GM12878 (cell line): ENCODE measurements at regions not wholly inside any gene's neighbourhood (a gene's known extent, or its start where the extent isn't known, plus 50 kb on each side); places are given as distances from the start of the nearest gene placed in this dataset.

Source experiments
- ATAC-seq: fragments of 200-7000 bp; cut with Tn5 transposase; 3 replicates; pipeline ENCODE4 v1.9.1; 2020; ENCODE audit warnings: mild to moderate bottlenecking, moderate library complexity
- BruUV-seq: library from RNA; stranded (reverse); fragments of 400-500 nt; replicated peaks from 2 replicates; lab custom pipeline; 2021; lab: Mats Ljungman, UMichigan
- CTCF ChIA-PET: fragments of 300-600 bp; sonication (Branson Sonifier 250); formaldehyde crosslinking; extraction: SDS; loops from one replicate; lab custom pipeline; 2021; ENCODE audit warnings: inconsistent platforms; lab: Yijun Ruan, JAX
- POLR2A ChIA-PET: fragments of 350-600 bp; formaldehyde crosslinking; extraction: SDS; loops from one replicate; lab custom pipeline; 2021; ENCODE audit warnings: inconsistent platforms; lab: Charles Lee
- RAD21 ChIA-PET: fragments of 300-600 bp; sonication (Branson Sonifier 250); formaldehyde crosslinking; loops from one replicate; lab custom pipeline; 2023; ENCODE audit warnings: antibody characterized with exemption; ENCODE audit not compliant: unreplicated experiment; lab: Charles Lee
- SMC1A ChIA-PET: fragments of 300-600 bp; sonication (Branson Sonifier 250); formaldehyde crosslinking; loops from one replicate; lab custom pipeline; 2023; ENCODE audit not compliant: unreplicated experiment, uncharacterized antibody; lab: Charles Lee
- DNase-seq: peaks from one replicate; pipeline ENCODE4 v3.0.0-alpha.2; 2011; ENCODE audit warnings: low read depth, low spot score
- FAIRE-seq: peaks from 3 replicates; lab custom pipeline; 2011; peaks lifted over from hg19 to GRCh38; lab: Jason Lieb, UNC
- H2AFZ ChIP-seq: 2 replicates; pipeline ENCODE4 v1.6.0; 2011; ENCODE audit warnings: low read depth, low read length, control low read depth; ENCODE audit not compliant: control insufficient read depth
- H3K27ac ChIP-seq: 2 replicates; pipeline ENCODE4 v1.5.1; 2011; ENCODE audit warnings: control low read depth; ENCODE audit not compliant: control insufficient read depth, insufficient read depth
- H3K27me3 ChIP-seq, 2 experiments: replicated peaks in 1 of 2; 2 replicates each; pipeline versions ENCODE4 v1.6.0 to v1.6.1; 2011; ENCODE audit warnings: low read length in 1 of 2; ENCODE audit not compliant: control insufficient read depth in 2 of 2, insufficient read depth in 2 of 2
- H3K36me3 ChIP-seq, 2 experiments: 2 replicates each; pipeline ENCODE4 v1.5.1; 2011; ENCODE audit warnings: low read length in 1 of 2; ENCODE audit not compliant: control insufficient read depth in 2 of 2, insufficient read depth in 2 of 2
- H3K4me1 ChIP-seq: 2 replicates; pipeline ENCODE4 v1.6.1; 2011; ENCODE audit warnings: mild to moderate bottlenecking, low read length, moderate library complexity, mixed read lengths; ENCODE audit not compliant: control insufficient read depth, insufficient read depth
- H3K4me2 ChIP-seq: 2 replicates; pipeline ENCODE4 v1.6.0; 2011; ENCODE audit warnings: control low read depth; ENCODE audit not compliant: control insufficient read depth, insufficient read depth
- H3K4me3 ChIP-seq: fragments of 200-600 bp; sonication (generic); 2 replicates; pipeline ENCODE4 v1.5.1; 2016
- H3K79me2 ChIP-seq: 2 replicates; pipeline ENCODE4 v1.6.0; 2011; ENCODE audit warnings: low read length; ENCODE audit not compliant: control insufficient read depth, insufficient read depth
- H3K9ac ChIP-seq: 2 replicates; pipeline ENCODE4 v1.8.0; 2011; ENCODE audit warnings: low read length, control low read depth, mixed read lengths; ENCODE audit not compliant: control insufficient read depth, insufficient read depth
- H3K9me3 ChIP-seq: replicated peaks from 3 replicates; pipeline ENCODE4 v1.5.1; 2011; ENCODE audit warnings: mild to moderate bottlenecking, low read length; ENCODE audit not compliant: control insufficient read depth, insufficient read depth
- H4K20me1 ChIP-seq: 2 replicates; pipeline ENCODE4 v1.6.0; 2011; ENCODE audit not compliant: control insufficient read depth, insufficient read depth
- BMI1 ChIP-seq: fragments of 450-650 bp; IDR thresholded peaks from 2 replicates; pipeline ENCODE4 v1.6.1; 2016; ENCODE audit warnings: mild to moderate bottlenecking, moderate library complexity, borderline replicate concordance
- BRCA1 ChIP-seq: IDR thresholded peaks from 2 replicates; pipeline ENCODE4 v1.6.1; 2011; ENCODE audit warnings: low read depth, low read length, improper control_type of control experiment
- ETV6 ChIP-seq, 2 experiments: fragments of 450-650 bp in 1 of 2; IDR thresholded peaks in 1 of 2; conservative IDR thresholded peaks in 1 of 2; 2 replicates each; pipeline ENCODE4 v1.6.1; 2014; ENCODE audit warnings: antibody characterized with exemption in 1 of 2, borderline replicate concordance in 1 of 2, low read depth in 1 of 2, mild to moderate bottlenecking in 1 of 2, moderate library complexity in 1 of 2
- HDAC6 ChIP-seq: fragments of 200-600 bp; sonication (generic); IDR thresholded peaks from one replicate; pipeline ENCODE4 v1.8.0; 2017; ENCODE audit warnings: antibody characterized with exemption; ENCODE audit not compliant: unreplicated experiment
- MAX ChIP-seq: IDR thresholded peaks from 2 replicates; pipeline ENCODE4 v1.6.1; 2012; ENCODE audit warnings: low read depth, low read length, improper control_type of control experiment
- MTA2 ChIP-seq: fragments of 450-650 bp; IDR thresholded peaks from 2 replicates; pipeline ENCODE4 v1.6.1; 2016; ENCODE audit warnings: low read depth, mild to moderate bottlenecking, moderate library complexity
- RB1 ChIP-seq: fragments of 450-650 bp; formaldehyde crosslinking; IDR thresholded peaks from 2 replicates; pipeline ENCODE4 v1.6.1; 2017; ENCODE audit warnings: mild to moderate bottlenecking, borderline replicate concordance
- RUNX3 ChIP-seq: IDR thresholded peaks from 2 replicates; pipeline ENCODE4 v1.6.1; 2012; ENCODE audit warnings: low read length, inconsistent platforms
- STAT1 ChIP-seq: fragments of 450-650 bp; conservative IDR thresholded peaks from 2 replicates; pipeline ENCODE4 v1.6.1; 2014; ENCODE audit warnings: antibody characterized with exemption, mild to moderate bottlenecking
- ZNF384 ChIP-seq: IDR thresholded peaks from 2 replicates; pipeline ENCODE4 v1.6.1; 2012; ENCODE audit warnings: low read depth, mild to moderate bottlenecking, low read length, improper control_type of control experiment, borderline replicate concordance
- in situ Hi-C: fragments of 300-500 bp; cut with MboI; formaldehyde crosslinking; loops from 9 replicates; pipeline ENCODE4 v1.14.3; 2018; ENCODE audit warnings: mixed read lengths
- intact Hi-C: fragments of 100-400 bp; cut with micrococcal nuclease; formaldehyde crosslinking; loops from one replicate; pipeline ENCODE4 v1.14.2; 2022; ENCODE audit not compliant: unreplicated experiment
- TF ChIP-seq, protein P1 (sequence below): fragments of 450-650 bp; IDR thresholded peaks from 2 replicates; pipeline ENCODE4 v1.6.1; 2017; ENCODE audit warnings: mild to moderate bottlenecking, moderate library complexity
- TF ChIP-seq, protein P2 (sequence below): fragments of 450-650 bp; formaldehyde crosslinking; IDR thresholded peaks from 2 replicates; pipeline ENCODE4 v1.5.0; 2022; ENCODE audit warnings: mild to moderate bottlenecking, missing genetic modification characterization
- TF ChIP-seq, protein P3 (sequence below): IDR thresholded peaks from 2 replicates; pipeline ENCODE4 v1.6.1; 2011; ENCODE audit warnings: borderline replicate concordance, low read depth, mild to moderate bottlenecking, moderate library complexity, mixed read lengths, low read length; ENCODE audit not compliant: insufficient read depth; ENCODE audit errors: extremely low read length
- TF ChIP-seq, protein P4 (sequence below): fragments of 450-650 bp; IDR thresholded peaks from 2 replicates; pipeline ENCODE4 v1.6.1; 2018; ENCODE audit warnings: borderline replicate concordance, mild to moderate bottlenecking; ENCODE audit not compliant: partially characterized antibody

DNA sequence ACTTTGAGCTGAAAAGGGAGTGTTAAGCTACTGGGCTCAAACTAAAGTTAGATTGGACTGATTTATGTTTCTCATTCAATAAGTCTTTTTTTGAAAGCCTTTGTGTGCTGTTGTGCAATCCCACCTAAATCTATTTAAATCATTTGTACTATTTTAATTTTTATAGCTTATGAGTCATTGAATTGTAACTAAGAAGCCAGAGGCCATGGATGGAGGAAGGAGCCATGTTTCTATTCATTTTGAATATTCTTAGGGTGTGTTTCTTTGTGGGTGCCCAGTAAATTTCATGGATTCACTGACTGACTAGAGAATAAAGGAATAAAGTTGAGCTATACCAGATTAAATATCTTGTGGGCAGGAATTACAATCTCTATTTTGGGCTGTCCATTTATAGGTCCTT, 238.5 kb downstream of the KIF4B start:
- ATAC-seq (no peak), FAIRE-seq (no peak), DNase-seq (no peak)
- Histone ChIP-seq H3K4me2 (no peak overlapping the region), H2AFZ (no peak overlapping the region), H3K4me1 (no peaks in the 10 kb centered on the region), H3K36me3 (no peaks in the 10 kb centered on the region), H3K9ac (no peak overlapping the region), H3K27ac (no peak overlapping the region), H3K4me3 (no peak overlapping the region), H3K9me3 (no peaks in the 10 kb centered on the region), H4K20me1 (no peaks in the 10 kb centered on the region; the same call in 1 of the 2 replicates), H3K79me2 (no peaks in the 10 kb centered on the region), H3K27me3 (no peaks in the 10 kb centered on the region)
- ChIA-PET POLR2A (no interaction called here), CTCF (no interaction called here), SMC1A (no interaction called here), RAD21 (no interaction called here)
- intact Hi-C loops, result no loop called here
- no TSS peak for BruUV-seq
- in situ Hi-C loops, result no loop called here
- no peak for TF ChIP-seq HDAC6
- TF ChIP-seq, protein P1, sequence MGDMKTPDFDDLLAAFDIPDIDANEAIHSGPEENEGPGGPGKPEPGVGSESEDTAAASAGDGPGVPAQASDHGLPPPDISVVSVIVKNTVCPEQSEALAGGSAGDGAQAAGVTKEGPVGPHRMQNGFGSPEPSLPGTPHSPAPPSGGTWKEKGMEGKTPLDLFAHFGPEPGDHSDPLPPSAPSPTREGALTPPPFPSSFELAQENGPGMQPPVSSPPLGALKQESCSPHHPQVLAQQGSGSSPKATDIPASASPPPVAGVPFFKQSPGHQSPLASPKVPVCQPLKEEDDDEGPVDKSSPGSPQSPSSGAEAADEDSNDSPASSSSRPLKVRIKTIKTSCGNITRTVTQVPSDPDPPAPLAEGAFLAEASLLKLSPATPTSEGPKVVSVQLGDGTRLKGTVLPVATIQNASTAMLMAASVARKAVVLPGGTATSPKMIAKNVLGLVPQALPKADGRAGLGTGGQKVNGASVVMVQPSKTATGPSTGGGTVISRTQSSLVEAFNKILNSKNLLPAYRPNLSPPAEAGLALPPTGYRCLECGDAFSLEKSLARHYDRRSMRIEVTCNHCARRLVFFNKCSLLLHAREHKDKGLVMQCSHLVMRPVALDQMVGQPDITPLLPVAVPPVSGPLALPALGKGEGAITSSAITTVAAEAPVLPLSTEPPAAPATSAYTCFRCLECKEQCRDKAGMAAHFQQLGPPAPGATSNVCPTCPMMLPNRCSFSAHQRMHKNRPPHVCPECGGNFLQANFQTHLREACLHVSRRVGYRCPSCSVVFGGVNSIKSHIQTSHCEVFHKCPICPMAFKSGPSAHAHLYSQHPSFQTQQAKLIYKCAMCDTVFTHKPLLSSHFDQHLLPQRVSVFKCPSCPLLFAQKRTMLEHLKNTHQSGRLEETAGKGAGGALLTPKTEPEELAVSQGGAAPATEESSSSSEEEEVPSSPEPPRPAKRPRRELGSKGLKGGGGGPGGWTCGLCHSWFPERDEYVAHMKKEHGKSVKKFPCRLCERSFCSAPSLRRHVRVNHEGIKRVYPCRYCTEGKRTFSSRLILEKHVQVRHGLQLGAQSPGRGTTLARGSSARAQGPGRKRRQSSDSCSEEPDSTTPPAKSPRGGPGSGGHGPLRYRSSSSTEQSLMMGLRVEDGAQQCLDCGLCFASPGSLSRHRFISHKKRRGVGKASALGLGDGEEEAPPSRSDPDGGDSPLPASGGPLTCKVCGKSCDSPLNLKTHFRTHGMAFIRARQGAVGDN, result no peak
- TF ChIP-seq MAX, result no peak
- TF ChIP-seq, protein P2, sequence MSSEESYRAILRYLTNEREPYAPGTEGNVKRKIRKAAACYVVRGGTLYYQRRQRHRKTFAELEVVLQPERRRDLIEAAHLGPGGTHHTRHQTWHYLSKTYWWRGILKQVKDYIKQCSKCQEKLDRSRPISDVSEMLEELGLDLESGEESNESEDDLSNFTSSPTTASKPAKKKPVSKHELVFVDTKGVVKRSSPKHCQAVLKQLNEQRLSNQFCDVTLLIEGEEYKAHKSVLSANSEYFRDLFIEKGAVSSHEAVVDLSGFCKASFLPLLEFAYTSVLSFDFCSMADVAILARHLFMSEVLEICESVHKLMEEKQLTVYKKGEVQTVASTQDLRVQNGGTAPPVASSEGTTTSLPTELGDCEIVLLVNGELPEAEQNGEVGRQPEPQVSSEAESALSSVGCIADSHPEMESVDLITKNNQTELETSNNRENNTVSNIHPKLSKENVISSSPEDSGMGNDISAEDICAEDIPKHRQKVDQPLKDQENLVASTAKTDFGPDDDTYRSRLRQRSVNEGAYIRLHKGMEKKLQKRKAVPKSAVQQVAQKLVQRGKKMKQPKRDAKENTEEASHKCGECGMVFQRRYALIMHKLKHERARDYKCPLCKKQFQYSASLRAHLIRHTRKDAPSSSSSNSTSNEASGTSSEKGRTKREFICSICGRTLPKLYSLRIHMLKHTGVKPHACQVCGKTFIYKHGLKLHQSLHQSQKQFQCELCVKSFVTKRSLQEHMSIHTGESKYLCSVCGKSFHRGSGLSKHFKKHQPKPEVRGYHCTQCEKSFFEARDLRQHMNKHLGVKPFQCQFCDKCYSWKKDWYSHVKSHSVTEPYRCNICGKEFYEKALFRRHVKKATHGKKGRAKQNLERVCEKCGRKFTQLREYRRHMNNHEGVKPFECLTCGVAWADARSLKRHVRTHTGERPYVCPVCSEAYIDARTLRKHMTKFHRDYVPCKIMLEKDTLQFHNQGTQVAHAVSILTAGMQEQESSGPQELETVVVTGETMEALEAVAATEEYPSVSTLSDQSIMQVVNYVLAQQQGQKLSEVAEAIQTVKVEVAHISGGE, result no peak
- TF ChIP-seq, protein P3, sequence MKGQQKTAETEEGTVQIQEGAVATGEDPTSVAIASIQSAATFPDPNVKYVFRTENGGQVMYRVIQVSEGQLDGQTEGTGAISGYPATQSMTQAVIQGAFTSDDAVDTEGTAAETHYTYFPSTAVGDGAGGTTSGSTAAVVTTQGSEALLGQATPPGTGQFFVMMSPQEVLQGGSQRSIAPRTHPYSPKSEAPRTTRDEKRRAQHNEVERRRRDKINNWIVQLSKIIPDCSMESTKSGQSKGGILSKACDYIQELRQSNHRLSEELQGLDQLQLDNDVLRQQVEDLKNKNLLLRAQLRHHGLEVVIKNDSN, result no peak
- no peak for TF ChIP-seq MTA2
- TF ChIP-seq, protein P4, sequence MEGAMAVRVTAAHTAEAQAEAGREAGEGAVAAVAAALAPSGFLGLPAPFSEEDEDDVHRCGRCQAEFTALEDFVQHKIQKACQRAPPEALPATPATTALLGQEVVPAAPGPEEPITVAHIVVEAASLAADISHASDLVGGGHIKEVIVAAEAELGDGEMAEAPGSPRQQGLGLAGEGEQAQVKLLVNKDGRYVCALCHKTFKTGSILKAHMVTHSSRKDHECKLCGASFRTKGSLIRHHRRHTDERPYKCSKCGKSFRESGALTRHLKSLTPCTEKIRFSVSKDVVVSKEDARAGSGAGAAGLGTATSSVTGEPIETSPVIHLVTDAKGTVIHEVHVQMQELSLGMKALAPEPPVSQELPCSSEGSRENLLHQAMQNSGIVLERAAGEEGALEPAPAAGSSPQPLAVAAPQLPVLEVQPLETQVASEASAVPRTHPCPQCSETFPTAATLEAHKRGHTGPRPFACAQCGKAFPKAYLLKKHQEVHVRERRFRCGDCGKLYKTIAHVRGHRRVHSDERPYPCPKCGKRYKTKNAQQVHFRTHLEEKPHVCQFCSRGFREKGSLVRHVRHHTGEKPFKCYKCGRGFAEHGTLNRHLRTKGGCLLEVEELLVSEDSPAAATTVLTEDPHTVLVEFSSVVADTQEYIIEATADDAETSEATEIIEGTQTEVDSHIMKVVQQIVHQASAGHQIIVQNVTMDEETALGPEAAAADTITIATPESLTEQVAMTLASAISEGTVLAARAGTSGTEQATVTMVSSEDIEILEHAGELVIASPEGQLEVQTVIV, result no peak
- no peak for TF ChIP-seq ZNF384
- TF ChIP-seq BRCA1, result no peak
- no peak for TF ChIP-seq BMI1
- TF ChIP-seq RB1, result no peak
- no peak for TF ChIP-seq STAT1
- TF ChIP-seq ETV6 (conservative IDR thresholded peaks at IDR 0.05 in 1 of 2, IDR thresholded peaks at IDR 0.05 in 1 of 2; ENCODE audit: borderline replicate concordance in 1 of 2, low read depth in 1 of 2), result no peak
- TF ChIP-seq RUNX3, result no peak
